ENCODE measurements at regions not wholly inside any gene's neighbourhood (a gene's known extent, or its start where the extent isn't known, plus 50 kb on each side); places are given as distances from the start of the nearest gene placed in this dataset.

DNA sequence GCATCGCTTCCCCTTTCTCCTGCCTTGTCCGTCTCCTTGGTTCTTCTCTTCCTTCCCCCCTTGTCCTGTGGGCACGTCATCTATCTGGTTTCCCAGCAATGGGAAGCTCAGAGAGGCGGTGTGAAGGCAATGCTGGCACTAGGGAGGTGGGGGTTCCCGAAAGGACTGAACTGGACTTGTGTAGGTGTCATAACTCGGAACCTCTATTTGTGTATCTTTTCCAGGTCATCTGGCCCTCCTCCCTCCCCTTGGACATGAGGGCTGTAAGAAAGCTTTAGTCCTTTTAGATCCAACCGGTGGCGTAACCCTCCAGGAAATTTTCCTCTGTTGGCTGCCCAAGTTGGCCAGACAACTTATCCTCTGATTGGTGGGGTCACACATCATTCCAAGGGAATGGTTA, 231.5 kb upstream of the TLE3 start:
- TF ChIP-seq POLR2A (IDR thresholded peaks at IDR 0.05): no peak
- TF ChIP-seq, protein P1, sequence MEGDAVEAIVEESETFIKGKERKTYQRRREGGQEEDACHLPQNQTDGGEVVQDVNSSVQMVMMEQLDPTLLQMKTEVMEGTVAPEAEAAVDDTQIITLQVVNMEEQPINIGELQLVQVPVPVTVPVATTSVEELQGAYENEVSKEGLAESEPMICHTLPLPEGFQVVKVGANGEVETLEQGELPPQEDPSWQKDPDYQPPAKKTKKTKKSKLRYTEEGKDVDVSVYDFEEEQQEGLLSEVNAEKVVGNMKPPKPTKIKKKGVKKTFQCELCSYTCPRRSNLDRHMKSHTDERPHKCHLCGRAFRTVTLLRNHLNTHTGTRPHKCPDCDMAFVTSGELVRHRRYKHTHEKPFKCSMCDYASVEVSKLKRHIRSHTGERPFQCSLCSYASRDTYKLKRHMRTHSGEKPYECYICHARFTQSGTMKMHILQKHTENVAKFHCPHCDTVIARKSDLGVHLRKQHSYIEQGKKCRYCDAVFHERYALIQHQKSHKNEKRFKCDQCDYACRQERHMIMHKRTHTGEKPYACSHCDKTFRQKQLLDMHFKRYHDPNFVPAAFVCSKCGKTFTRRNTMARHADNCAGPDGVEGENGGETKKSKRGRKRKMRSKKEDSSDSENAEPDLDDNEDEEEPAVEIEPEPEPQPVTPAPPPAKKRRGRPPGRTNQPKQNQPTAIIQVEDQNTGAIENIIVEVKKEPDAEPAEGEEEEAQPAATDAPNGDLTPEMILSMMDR (IDR thresholded peaks at IDR 0.05): no peak
- H3K27me3 ChIP-seq: no peaks in the 10 kb centered on the region
- DNase-seq: no peak
- H3K4me3 ChIP-seq: no peak overlapping the region
- H3K36me3 ChIP-seq: no peaks in the 10 kb centered on the region
- peak overlapping the region in 1 of 2 donors; percentile 14 for H3K27ac ChIP-seq
- intact Hi-C loops (cut with DNase I; ENCODE audit: low total_unique reads): no loop called here
- no peaks in the 10 kb centered on the region for H3K4me1 ChIP-seq
- H3K9me3 ChIP-seq: peaks cover 0 to 3% of the 10 kb centered on the region in 2 donors

DNA sequence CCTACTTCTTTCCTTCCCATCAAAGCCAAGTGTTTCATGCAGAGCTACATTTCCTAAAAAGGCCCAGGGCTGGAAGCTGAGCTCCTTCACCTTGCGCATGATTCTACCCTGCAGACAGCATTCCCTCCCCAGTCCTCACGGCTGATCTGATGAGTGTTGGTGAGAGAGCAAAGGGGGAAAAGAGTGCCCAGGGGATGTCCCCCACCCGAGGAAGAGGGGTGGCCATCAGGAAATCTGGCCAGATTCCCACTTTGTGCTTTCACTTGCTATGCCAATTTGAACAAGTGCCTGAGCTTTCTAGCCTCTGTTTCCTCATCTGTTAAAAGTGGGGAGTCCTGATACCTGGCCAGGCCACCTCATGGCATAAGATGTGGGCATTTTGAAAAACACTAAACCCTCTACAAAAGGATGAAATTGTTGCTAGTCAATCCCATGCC, 231.0 kb upstream of the TLE3 start:
- DNase-seq: no peak
- TF ChIP-seq, protein P1 (IDR thresholded peaks at IDR 0.05): no peak
- no peak for TF ChIP-seq POLR2A (IDR thresholded peaks at IDR 0.05)
- Histone ChIP-seq H3K27me3 (no peaks in the 10 kb centered on the region), H3K27ac (peak overlapping the region in 1 of 2 donors; percentile 14), H3K36me3 (no peaks in the 10 kb centered on the region), H3K9me3 (no peaks in the 10 kb centered on the region), H3K4me3 (no peak overlapping the region), H3K4me1 (no peaks in the 10 kb centered on the region)
- intact Hi-C loops (cut with DNase I; ENCODE audit: low total_unique reads): no loop called here

DNA sequence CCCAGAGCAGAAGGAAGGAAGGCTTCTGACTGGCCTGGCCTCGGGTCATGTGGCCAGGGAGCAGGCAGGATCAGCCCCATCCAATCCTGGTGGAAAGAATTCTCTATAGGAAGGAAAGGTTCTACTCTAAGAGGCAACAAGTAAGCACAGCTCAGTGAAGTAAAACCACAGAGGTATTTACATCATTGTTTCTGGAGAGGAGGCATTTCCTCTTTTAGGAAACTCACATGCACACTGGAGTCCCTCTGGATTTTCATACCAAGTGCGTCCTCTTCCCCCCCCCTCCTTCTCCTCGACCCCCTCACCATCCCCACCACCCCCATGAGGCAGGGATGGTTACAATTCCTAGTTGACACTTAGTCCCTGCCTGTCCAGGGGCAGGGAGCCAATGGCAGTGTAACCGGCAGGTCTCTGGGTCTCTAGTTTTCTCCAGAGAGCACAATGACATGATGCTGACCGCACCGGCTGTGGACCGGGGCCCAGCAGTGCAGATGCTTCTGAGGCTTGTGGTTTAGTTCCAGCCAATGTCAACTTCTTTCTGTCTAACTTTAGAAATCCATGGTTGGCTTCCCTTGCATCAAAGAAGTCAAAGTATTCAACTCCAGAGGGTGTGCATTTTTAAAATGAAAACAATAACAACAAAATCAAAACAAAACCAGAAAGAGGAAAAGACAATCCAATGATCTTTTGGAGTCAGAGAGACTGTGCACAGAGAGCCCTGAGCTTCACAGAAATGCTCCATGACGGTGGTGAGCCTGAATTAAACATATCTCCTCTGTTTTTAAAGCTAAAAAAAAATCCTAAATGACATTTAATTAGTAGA, 230.3 kb upstream of the TLE3 start:
- Histone ChIP-seq H3K27ac (peak overlapping the region in 1 of 2 donors; percentile 57), H3K4me1 (no peaks in the 10 kb centered on the region), H3K36me3 (no peaks in the 10 kb centered on the region), H3K4me3 (no peak overlapping the region), H3K9me3 (no peaks in the 10 kb centered on the region), H3K27me3 (no peaks in the 10 kb centered on the region)
- intact Hi-C loops (cut with DNase I; ENCODE audit: low total_unique reads): no loop called here
- DNase-seq: peak; percentile 42 to 57
- no peak for TF ChIP-seq POLR2A (IDR thresholded peaks at IDR 0.05)
- TF ChIP-seq, protein P1 (IDR thresholded peaks at IDR 0.05): no peak

DNA sequence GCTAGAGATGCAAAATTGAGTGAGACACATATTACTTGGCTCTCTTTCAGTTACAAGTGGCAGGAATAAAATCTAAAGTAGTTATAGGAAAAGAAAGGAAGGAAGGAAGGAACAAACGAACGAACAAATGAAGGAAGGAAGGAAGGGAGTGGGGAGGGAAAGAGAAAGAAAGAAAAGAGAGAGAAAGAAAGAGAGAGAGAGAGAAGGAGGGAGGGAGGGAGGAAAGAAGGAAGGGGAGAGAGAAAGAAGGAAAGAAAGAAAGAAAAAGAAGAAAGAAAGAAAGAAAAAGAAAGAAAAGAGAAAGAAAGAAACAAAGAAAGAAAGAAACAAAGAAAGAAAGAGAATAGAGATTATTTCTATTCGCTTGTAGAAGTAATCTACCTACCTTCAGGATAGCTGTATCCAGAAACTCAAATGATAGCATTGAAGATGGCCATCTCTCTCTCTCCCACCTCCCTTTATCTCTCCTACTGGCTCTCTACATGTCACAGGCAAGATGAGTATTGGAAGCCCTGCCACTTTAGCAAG, 229.7 kb upstream of the TLE3 start:
- no peaks in the 10 kb centered on the region for H3K27me3 ChIP-seq
- no peak for DNase-seq
- no peak for TF ChIP-seq POLR2A (IDR thresholded peaks at IDR 0.05)
- H3K4me1 ChIP-seq: peaks cover 1 to 5% of the 10 kb centered on the region in 2 donors
- intact Hi-C loops (cut with DNase I; ENCODE audit: low total_unique reads): no loop called here
- H3K9me3 ChIP-seq: no peaks in the 10 kb centered on the region
- H3K36me3 ChIP-seq: no peaks in the 10 kb centered on the region
- H3K27ac ChIP-seq: peak overlapping the region in 1 of 2 donors; percentile 57
- no peak overlapping the region for H3K4me3 ChIP-seq

DNA sequence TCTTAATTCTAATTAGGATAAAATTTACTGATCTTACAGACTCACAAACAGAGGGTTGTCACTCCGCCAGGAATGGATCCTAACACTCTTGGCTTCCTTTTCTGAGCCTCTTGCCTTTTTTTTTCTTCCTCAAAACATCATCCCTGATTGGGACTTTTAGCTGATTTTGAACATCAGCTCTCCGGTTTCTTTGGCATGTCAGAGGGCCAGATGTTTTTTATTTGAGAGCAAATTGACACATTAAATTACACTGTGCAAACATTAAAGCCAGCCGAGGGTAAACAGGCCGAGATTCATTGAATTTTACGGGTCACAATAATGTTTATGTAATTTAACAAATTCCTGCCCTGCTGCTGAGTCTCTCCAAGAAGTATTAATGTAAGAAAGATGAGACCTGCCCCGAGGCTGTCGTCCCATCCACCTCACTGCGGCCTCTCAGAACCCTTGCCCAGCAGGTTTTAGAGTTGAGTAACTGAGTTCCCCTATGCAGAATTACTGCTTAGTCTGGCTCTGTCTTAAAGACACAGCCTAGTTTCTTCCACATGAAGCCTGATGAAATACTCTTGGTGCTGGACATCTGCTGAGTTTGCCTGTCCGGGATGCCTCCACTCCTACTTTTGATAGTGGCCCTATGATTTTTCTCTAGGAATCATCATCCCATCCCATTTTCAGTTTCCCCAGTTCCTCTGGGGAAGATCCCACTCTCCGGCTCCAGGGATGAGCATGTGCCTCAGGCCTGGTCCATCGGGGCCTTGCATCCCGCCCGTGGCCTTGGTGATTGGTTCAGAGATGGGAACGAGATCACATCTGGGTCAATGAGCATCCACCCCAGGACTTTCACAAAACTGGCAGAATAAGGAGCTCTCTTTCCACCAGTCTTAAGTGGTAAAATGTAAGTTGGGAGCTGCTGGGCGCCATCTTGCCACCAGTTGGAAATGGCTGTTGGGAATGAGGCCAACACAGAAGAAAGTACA, 226.6 kb upstream of the TLE3 start:
- no peaks in the 10 kb centered on the region for H3K27me3 ChIP-seq
- intact Hi-C loops (cut with DNase I; ENCODE audit: low total_unique reads): no loop called here
- H3K4me1 ChIP-seq: peaks cover 5 to 12% of the 10 kb centered on the region in 2 donors
- no peak overlapping the region for H3K4me3 ChIP-seq
- peak overlapping the region; percentile 60 to 86 for H3K27ac ChIP-seq
- no peaks in the 10 kb centered on the region for H3K36me3 ChIP-seq
- DNase-seq: peak; percentile 64 to 65
- no peak for TF ChIP-seq POLR2A (IDR thresholded peaks at IDR 0.05)
- TF ChIP-seq, protein P1 (IDR thresholded peaks at IDR 0.05): no peak
- no peaks in the 10 kb centered on the region for H3K9me3 ChIP-seq
